ENCODE measurements at regions not wholly inside any gene's neighbourhood (a gene's known extent, or its start where the extent isn't known, plus 50 kb on each side); places are given as distances from the start of the nearest gene placed in this dataset.

GRCh38 chr16:17666293-17666692 lies 195.5 kb upstream of the XYLT1 start:
- Mint-ChIP-seq H3K4me3 (no peak overlapping the region), H3K27me3 (no peaks in the 10 kb centered on the region), H3K4me1 (ENCODE audit: unreplicated experiment) (peaks cover 13% of the 10 kb centered on the region), H3K36me3 (no peaks in the 10 kb centered on the region), H3K9me3 (peaks cover 8% of the 10 kb centered on the region), H3K27ac (no peak overlapping the region)
- no peak for DNase-seq (ENCODE audit: extremely low spot score, unreplicated experiment)
- no peak for TF ChIP-seq CTCF (conservative IDR thresholded peaks at IDR 0.05)

GRCh38 chr16:17658881-17659280 lies 188.1 kb upstream of the XYLT1 start:
- Mint-ChIP-seq H3K9me3 (no peaks in the 10 kb centered on the region), H3K36me3 (no peaks in the 10 kb centered on the region), H3K4me1 (ENCODE audit: unreplicated experiment) (peaks cover 26% of the 10 kb centered on the region), H3K27me3 (peaks cover 15% of the 10 kb centered on the region), H3K27ac (no peak overlapping the region), H3K4me3 (no peak overlapping the region)
- DNase-seq (ENCODE audit: extremely low spot score, unreplicated experiment) = no peak
- no peak for TF ChIP-seq CTCF (conservative IDR thresholded peaks at IDR 0.05)

GRCh38 chr16:17657045-17657444 lies 186.3 kb upstream of the XYLT1 start:
- H3K4me3 Mint-ChIP-seq = no peak overlapping the region
- no peak for DNase-seq (ENCODE audit: extremely low spot score, unreplicated experiment)

GRCh38 chr16:17654571-17654970 lies 183.8 kb upstream of the XYLT1 start:
- no peaks in the 10 kb centered on the region for H3K36me3 Mint-ChIP-seq

More at GRCh38 chr16:17657045-17657444, 186.3 kb upstream of the XYLT1 start:
- Mint-ChIP-seq H3K27ac (no peak overlapping the region), H3K36me3 (no peaks in the 10 kb centered on the region), H3K9me3 (no peaks in the 10 kb centered on the region), H3K27me3 (peaks cover 21% of the 10 kb centered on the region), H3K4me1 (ENCODE audit: unreplicated experiment) (peaks cover 34% of the 10 kb centered on the region)
- no peak for TF ChIP-seq CTCF (conservative IDR thresholded peaks at IDR 0.05)

GRCh38 chr16:17654142-17654541 lies 183.4 kb upstream of the XYLT1 start:
- DNase-seq (ENCODE audit: extremely low spot score, unreplicated experiment) = no peak
- H3K27me3 Mint-ChIP-seq = peaks cover 23% of the 10 kb centered on the region
- no peaks in the 10 kb centered on the region for H3K36me3 Mint-ChIP-seq
- H3K4me1 Mint-ChIP-seq (ENCODE audit: unreplicated experiment) = peaks cover 37% of the 10 kb centered on the region
- H3K9me3 Mint-ChIP-seq = no peaks in the 10 kb centered on the region
- H3K4me3 Mint-ChIP-seq = peak overlapping the region; percentile 28
- no peak overlapping the region for H3K27ac Mint-ChIP-seq
- no peak for TF ChIP-seq CTCF (conservative IDR thresholded peaks at IDR 0.05)

More at GRCh38 chr16:17654571-17654970, 183.8 kb upstream of the XYLT1 start:
- no peak overlapping the region for H3K27ac Mint-ChIP-seq
- DNase-seq (ENCODE audit: extremely low spot score, unreplicated experiment) = no peak
- no peaks in the 10 kb centered on the region for H3K9me3 Mint-ChIP-seq
- peaks cover 23% of the 10 kb centered on the region for H3K27me3 Mint-ChIP-seq
- H3K4me3 Mint-ChIP-seq = no peak overlapping the region
- TF ChIP-seq CTCF (conservative IDR thresholded peaks at IDR 0.05) = no peak
- peaks cover 37% of the 10 kb centered on the region for H3K4me1 Mint-ChIP-seq (ENCODE audit: unreplicated experiment)

Measured in type B pancreatic cell (in vitro differentiated cells).